HG02981 (cell line): ENCODE measurements at regions not wholly inside any gene's neighbourhood (a gene's known extent, or its start where the extent isn't known, plus 50 kb on each side); places are given as distances from the start of the nearest gene placed in this dataset.
"Not testable (repeated sequence)": the region's sequence is repeated elsewhere in the genome, so short reads cannot be mapped to it uniquely, and the experiment has no call there.

Experiments used
- ATAC-seq: cut with Tn5 transposase; IDR thresholded peaks from one replicate; pipeline ENCODE4 v1.9.1; 2021; ENCODE audit warnings: mild to moderate bottlenecking, moderate library complexity; ENCODE audit not compliant: unreplicated experiment

DNA sequence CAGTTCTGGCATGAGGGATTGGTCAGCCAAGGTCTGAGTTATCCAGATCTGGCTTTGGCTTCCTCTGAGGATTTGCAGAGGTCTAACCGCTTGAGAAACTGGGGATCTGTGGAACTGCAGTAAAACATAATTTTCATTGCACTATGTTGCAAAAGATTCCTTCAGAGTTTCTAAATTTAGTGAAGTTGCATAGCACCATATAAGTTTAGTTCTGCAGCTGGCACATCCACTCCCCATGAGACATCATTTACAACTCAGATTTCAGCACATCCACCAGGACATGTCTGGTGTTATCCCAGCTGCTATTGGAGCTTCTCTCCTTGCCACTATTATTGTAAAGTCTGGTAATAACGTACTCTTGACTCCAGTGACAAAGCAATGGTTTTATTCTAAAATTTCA is 181.5 kb downstream of the CWF19L2 start:
- no peak for ATAC-seq

DNA sequence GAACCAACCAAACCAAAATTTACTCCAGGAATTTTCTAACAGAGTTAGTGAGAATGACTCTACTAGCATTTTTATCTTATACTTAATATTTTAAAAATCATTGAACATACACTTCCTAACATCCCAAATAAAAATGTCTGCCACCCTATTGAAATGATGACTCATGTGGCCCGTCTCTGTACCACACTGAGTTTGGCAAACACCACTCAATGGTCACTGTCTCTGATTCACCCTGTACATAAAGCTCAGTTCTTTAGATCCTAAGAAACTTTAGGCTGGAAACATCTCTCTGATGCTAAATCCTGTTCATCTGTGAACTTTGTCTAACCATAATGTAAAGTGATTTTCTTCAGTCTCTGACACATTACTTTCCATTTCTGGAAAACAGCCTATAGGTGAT is 182.0 kb downstream of the CWF19L2 start:
- no peak for ATAC-seq

DNA sequence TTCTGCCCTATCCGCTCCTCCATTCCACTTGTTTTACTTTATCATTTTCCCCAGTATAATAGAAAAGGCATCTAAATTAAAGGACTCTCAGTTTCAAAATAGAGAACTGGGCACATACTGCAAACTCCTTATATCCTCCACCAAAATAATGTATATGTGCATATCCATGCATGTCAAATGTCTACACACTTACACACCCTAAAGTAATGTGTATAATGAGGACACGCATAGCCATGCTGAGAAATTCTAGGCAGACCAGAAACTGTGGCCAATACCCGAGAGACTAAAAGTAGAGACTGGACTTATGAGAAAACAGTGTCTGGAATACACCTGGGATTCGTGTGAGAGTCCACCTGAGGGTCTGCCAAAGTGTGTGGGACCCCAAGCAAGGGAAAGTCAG is 183.5 kb downstream of the CWF19L2 start:
- ATAC-seq: no peak

DNA sequence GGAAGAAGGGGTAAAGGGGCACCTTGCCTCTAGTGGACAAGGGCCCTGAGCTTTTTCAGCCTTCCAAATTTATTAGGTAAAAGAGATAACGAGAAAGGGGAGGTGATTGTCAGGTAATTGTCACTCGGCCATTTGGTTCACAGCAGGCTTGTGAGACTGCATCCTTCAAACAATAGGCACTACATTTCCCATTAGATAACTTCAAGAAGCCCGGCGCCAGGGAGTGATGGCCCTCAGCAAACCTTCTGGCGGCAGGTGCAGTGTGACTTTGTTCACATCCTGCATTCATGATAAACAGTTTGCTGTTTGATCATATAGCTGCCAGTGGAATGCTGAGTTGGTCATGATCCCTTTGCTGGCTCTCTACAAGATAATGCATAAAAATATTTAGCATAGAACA is 185.1 kb downstream of the CWF19L2 start:
- no peak for ATAC-seq

DNA sequence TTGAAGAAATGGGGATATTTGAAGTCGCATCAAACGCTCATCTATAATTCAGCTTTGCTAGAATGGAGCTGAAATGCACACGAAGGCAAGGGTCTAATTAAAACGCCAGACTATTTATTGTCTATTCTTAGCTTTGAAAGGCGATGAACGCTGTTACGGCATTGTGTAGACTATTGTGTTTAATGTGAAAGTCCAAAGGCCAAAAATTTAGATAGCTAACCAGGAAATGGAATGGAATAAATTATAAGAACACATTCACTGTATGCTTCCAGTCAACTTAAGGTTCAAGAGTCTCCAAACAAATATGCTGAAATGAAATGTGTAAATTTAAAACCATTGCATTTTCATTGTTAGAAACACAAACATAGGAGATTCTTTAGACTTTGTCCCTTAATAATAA is 186.2 kb downstream of the CWF19L2 start:
- ATAC-seq: no peak

DNA sequence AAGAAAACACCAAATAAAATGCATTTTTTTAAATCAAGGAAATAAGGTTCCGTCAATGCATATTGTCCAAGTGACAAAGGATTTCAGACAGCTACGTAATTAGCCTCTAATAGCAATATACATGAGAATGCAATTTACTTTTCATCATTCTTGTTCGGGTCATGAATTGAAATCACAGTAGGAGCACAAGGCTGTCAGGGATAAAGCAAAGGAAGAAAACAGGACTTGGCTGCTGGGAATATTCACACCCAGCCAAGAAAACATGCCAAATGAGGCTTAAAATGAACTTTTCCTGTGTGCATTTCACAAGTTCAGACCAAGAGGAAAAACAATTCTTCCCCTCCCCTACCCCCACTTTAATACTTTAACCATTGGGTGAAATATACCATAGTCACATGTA is 188.6 kb downstream of the CWF19L2 start:
- no peak for ATAC-seq

DNA sequence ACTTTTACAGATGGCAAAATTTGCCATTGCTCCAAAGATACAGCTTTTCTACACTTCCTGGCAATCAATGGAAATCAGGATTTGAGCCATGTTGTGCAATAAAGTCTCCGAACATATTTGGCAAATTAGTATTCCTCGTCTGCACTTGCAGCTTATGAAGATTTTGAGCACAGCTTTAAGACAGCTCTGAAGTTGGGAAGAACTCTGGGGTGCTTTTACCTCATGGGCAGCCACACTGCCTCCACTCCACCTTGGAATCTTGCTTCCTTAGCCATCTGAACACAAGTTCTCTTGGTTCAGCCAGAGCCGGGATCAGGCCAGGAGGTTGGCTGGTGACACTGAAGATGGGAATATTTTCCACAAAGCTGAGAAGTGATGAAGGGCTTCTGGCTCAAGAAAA is 191.2 kb downstream of the CWF19L2 start:
- ATAC-seq: no peak

DNA sequence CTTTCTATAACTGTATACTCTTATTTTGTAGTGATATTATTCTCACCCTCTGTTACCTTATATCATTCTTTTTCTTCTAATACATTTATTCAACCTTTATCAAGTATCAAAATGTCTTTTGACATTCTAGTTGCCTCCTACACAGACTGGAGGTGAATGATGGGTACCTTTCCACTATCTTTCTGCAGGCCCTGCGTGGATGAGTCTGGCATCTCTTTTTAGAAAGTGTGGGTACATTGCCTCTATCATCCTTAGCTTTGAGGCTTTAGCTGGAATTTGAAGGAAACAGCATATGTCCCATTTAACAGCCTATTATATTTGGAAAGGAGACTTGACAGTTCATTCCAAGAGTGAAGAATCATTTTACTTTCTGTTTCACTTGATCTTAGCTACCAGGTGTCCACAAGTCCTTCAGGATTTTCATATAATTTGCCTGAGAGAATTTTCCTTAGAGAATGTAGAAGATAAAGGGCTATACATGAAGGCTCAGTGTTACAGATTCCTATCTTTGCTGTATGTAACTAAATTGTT is 192.0 kb downstream of the CWF19L2 start:
- ATAC-seq: no peak

DNA sequence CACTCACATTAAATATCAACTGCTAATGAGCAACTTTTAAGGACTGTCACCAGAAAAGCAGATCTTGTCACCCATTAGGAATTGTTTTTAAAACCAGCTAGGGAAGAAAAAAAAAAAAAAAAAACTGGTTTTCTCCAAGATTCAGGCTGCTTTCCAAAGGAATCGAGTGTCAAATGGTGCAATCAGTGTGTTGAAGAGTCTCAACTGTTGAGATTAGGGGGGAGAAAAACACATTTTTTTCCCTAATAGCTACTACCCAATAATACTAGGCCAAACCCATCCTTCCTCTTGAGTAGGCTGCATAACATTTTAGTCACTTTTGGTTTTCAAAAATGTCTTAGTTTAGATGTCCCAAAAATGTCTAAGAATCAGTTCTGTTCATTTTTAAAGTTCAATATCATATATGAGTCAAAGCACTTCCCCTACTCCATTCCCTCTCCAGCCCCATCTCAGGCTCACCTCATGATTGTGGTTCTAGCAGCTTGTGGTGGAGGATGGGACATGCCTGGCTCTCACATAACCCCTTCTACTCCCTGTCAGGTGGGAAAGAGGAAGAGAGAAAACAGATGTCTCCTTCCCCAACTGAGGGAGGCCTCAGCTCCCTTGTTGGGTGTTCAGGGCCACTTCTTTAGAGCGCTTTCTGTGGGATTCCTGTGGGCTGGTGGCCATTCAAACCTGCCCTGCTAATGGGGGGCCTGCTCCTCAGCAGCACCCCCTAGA is 193.6 kb downstream of the CWF19L2 start:
- peak; percentile 40 for ATAC-seq

DNA sequence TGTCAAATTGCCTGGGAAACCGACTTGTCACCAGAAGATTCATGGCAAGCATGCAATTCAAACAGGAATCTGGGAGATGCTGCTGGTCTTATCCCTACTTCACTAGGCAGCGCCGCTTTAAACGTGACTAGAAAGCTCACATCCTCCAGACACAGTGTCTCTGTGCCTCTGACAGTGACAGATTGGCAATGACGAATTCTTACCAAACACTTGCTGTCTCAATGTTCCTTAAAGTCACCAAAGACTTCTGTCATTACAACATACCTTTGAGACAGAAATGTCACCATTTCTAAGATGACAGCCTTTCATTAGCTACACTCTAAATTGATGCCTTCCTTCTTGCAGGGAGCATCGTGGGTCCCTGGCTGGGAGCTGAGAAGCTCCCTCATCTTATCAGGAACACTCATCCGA is 197.8 kb downstream of the CWF19L2 start:
- ATAC-seq: no peak

DNA sequence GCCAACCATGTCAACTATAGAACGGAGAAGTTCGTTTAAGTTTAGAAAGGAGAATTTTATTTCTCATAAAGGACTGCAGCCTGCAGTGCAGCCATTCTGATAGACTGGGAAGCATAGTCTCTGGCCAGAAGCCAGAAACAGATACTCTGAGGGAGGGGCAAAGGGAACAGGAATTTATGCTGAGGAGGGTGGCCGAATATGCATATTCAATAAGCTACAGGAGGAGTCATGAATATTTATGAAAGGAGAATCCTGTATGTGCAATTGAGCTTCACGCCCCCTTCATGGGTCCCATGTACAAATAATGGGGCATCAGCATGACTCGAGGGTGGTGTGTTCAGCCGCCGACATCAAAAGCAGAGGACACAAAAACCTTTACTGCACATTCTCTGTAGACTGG is 199.9 kb downstream of the CWF19L2 start:
- no peak for ATAC-seq

DNA sequence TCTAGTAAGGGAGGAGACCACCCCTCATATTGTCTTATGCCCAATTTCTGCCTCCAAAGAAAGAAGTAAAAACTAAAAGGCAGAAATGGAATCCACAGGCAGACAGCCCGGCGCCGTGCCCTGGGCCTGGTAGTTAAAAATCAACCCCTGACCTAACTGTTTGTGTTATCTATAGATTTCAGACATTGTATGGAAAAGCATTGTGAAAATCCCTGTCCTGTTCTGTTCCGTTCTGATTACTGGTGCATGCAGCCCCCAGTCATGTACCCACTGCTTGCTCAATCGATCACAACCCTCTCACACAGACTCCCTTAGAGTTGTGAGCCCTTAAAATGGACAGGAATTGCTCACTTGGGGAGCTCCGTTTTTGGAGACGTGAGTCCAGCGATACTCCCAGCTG is 204.0 kb downstream of the CWF19L2 start:
- ATAC-seq: not testable (repeated sequence)

DNA sequence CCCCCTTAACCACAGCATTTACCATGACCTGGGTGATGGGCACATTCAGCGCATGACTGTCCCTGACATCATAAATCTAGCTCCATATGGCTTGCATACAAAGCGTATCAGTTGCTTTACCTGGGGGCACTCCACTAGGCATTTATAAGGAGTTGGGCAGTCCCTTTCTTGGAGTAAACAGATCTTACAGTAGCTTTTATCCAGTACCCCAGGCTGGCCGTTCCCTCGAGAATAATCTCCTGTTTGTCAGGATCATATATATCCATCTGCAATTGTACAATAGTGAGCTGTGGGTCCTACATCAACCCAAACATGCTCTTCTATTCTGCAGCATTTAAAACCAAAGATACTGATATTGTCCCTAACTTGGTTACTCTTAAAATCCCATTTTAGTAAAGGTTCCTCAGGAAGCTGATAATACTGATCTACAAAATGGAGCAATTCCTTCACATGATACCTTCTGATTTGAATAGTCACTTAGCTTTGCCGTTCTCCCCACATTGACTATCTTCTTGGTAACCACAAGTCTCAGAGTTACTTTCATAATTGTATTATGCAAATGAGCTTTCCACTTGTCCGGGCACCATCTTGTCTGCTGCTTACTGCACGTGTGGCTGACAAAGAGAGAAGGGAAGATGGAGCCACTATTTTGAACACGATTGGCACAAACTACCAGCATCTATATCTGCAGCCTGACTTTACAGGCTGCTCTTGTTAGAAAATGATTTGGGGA is 205.0 kb downstream of the CWF19L2 start:
- peak; percentile 86 for ATAC-seq

DNA sequence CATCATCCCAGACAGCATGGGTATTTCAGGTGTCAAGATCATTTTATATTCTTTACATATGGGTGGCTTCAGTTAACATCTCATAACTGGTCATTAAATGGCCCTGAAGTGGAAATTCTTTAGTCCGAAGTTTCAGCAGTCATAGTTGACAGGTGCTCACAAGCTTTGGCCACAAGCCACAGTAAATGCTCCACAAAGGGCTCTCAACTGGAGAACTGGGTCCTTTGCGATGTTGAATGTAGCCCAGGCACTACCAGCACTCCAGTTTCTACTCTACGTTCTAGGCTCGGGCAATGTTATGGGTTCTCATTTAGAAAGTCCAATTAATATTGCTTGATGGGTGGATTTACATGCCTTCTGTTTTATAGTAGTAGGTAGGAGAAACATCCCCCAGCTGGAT is 206.3 kb downstream of the CWF19L2 start:
- no peak for ATAC-seq

DNA sequence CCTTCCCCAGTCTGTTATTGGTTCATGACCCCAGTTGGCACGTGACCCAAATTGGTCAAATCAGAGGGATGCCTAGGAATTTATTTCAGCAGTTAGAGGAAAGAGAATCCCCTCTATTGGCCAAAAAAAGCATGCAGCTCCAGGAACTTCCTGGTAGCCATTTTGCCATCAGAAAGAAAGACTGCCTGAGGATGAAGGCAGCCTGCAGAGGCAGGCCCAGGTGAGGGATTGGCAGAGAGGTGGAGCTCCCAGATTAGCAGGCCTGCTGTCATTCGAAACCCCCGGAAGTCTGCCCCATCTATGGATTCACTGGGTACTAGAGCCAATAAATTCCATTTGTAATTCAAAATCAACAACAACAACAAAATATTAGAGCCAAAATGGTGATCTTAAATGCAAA is 207.6 kb downstream of the CWF19L2 start:
- no peak for ATAC-seq

DNA sequence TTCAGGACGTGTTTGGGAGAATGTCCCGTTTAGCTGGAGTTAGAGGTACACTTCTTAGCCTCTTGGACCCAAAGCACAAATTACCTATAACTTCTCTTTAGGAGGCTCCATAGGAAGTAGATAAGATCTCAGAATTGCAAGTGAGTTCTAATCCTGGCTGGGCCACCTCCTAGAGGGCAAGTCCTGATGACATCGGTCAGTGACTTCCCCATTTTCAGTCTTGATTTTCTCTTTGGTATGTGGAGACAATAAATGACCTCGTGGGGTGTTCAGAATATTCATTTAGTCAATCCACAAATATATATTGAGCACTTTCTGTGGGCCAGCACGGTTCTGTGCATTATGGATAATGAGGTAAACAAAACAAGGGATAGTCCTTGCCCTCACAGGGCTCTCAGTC is 208.6 kb downstream of the CWF19L2 start:
- no peak for ATAC-seq

DNA sequence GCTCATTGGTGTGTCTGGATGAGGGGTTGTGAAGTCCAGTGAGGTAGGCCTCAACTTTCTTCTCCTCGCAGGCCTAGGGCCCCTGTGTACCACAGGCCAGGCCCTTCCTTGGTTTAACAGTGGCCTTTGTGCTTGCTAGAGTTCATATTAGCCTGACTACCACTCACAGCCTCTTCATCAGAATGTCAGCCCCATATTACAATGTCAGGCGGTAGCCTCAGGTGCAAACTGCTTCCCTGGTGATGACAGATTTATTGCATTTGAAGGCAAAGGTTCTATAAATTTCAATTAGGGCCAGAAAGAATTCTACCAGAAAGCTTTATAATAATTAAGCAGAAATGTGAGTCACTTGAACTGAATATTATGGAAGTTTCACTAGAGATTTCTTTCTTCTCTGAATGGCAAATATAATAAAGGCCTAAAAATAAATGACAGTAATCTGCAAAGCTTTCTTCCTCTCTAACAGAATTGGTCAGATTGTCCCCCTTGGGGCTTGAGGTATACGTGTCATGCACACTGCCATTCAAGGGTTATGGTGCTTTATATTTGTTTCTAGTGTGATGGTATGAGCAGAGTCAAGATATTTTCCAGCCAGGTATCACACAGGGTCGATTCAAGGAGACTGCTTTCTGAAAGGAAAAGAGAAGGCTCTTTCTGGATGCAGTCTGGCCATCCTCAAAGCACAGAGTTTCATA is 210.3 kb downstream of the CWF19L2 start:
- no peak for ATAC-seq

DNA sequence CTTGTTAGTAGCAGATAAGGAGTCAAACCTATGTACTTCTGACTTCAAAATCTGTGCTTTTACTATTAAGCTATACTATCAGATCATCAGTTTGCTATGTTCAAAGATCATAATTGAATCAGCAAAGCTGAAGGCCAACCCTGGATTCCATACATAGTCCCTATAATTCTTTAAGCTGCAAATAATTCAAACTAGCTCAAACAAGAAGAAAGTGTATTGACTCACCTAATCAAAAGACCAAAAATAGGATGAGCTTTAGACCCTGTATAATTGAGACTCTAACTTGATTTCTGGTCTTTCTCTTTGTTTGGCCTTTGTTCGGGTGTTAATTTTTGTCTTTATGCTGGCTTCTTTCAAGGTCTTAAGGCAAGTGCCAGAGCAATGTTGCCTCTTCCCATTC is 213.7 kb downstream of the CWF19L2 start:
- no peak for ATAC-seq

DNA sequence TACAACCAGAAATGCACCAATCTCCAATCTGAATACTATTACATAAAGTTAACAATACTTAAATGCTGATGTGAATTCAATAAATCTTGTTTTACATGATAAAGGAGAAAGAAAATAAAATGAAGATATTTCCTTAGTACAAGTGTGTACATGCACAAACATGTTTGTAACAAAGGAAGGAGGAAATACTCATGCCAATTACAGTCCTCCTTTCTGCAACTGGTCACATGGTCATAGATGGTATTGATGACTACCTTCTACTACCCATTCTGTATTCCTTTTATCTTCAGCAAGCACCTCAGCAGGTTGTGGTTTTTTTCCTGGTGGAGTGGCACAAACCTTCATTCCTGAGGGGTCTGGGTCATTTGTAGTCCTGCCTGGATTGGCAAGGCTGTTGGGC is 214.2 kb upstream of the GUCY1A2 start:
- ATAC-seq: no peak

DNA sequence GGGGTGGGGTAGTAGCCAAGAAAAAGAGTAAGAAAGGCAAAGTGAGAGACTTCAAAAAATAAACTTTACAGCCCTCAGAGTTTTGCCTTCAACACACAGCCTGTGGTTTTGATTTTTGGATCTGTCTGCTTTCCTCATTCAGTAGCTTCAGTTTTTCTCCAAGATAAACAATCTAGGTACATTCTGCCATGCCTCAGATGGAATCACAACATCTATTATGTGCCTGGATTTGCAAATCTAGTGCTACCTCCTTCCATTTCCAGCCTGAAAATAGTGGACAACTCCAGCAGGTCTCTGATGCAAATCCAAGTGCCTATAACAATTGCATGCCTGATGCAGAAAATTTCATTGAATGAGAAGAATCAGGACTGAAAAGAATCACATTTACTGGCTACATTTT is 206.6 kb upstream of the GUCY1A2 start:
- ATAC-seq: no peak

DNA sequence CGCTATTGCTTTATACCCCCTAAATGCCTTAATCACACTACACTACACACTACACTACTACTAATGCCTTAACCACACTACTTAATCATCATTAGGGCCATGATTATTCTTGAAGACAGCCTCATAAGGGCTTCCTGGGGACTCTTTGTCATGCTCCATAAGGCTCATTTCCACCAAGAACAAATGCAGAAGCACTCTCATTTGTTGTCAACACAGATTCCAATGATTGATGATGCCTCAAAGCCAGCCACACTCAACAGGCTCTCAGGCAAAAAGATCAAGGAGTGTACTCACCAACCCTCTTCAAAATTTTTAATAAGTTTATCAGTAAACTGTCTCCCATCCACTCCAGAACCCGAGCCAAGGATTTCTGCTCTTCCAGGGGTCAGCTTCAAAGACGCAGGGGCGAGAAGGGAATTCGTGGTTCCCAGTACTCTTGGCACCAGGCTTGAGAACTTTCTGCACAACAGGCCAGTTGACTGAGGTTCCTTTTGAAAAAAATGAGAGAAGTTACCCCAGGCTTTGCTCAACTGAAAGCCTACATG is 204.7 kb upstream of the GUCY1A2 start:
- no peak for ATAC-seq

DNA sequence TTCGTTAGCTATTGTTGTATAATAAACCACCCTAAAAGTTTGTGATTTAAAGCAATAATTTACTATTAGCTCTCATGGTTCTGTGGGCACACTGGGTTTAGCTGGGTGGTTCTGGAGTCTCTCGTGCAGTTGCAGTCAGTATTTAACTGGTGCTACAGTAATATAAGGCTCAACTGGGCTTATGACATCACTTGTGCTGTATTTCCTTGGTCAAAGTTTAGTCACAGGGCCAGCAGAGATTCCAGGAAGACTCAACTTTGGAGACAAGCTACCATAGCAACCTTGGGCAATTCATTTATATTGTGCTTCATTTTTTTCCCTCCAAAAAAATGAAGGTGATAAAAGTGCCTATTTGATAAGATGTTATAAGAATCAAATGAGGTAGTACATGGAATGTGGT is 204.2 kb upstream of the GUCY1A2 start:
- no peak for ATAC-seq
